Omental fat pad (tissue), 3 donors: ENCODE measurements at regions not wholly inside any gene's neighbourhood (a gene's known extent, or its start where the extent isn't known, plus 50 kb on each side); places are given as distances from the start of the nearest gene placed in this dataset.

Experiments used
- ATAC-seq: fragments of 150-250 bp; one replicate; pipeline ENCODE4 v1.9.1; 2016; ENCODE audit warnings: mild to moderate bottlenecking, moderate library complexity; ENCODE audit not compliant: low FRiP score
- DNase-seq: peaks from one replicate; pipeline ENCODE4 v3.0.0-alpha.2; 2019; ENCODE audit warnings: low spot score
- CTCF ChIP-seq, 3 donors: fragments of 450-650 bp; IDR thresholded peaks; one replicate each; pipeline ENCODE4 v1.5.1; 2016 to 2017; ENCODE audit warnings: antibody characterized with exemption in 3 of 3, mild to moderate bottlenecking in 3 of 3, moderate library complexity in 2 of 3

- no peak for ATAC-seq
- TF ChIP-seq CTCF (IDR thresholded peaks at IDR 0.05), result no peak
Measured at GRCh38 chr10:125227546-125227945, 67.2 kb upstream of the CTBP2 start.

GRCh38 chr10:125226823-125227222 lies 66.5 kb upstream of the CTBP2 start:
- DNase-seq (no peak), ATAC-seq (no peak)
- TF ChIP-seq CTCF (IDR thresholded peaks at IDR 0.05), result no peak

More at GRCh38 chr10:125227546-125227945, 67.2 kb upstream of the CTBP2 start:
- DNase-seq, result no peak

DNA sequence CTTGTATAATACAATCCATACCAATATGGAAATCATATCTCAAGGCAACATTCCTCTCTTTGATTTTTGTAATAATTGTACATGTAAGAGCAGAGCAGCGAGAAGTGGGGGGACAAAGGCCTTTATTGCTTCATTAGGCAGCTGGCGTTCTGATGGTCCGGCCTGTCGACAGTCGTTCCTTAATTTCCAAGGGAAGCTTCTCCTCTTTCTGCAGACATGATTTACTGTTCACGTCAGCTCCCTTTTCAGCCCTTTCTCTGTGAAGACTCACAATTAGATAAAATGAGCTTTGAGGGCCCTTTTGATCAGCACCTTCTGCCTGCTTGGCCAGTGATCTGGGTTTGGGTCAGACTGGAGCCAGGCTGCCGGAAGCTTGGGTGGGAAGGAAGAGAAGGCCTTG lies 65.6 kb upstream of the CTBP2 start:
- no peak for DNase-seq
- no peak for TF ChIP-seq CTCF (IDR thresholded peaks at IDR 0.05)
- no peak for ATAC-seq

DNA sequence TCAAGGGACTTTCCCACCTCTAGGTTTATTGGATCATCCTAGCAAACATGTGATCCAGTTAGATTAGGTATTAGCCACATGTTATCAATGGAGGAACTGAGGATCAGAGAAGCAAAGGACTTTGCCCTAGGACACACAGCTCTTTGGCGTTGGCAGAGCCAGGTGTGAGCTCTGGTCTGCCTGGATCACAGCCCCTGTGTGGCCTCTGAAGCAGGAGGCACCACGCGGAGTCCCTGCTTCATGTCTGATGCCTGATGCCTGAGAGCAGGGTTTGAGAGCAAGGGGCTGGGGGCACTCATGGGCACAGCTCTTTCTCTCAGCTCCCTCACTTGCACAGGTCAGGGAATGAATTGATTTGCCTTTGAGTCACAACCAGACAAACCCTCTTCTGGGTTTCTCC lies 64.7 kb upstream of the CTBP2 start:
- DNase-seq (no peak), ATAC-seq (no peak)
- TF ChIP-seq CTCF (IDR thresholded peaks at IDR 0.05), result no peak

GRCh38 chr10:125222515-125223308 lies 62.3 kb upstream of the CTBP2 start:
- no peak for DNase-seq
- no peak for ATAC-seq
- TF ChIP-seq CTCF (IDR thresholded peaks at IDR 0.05), result no peak

DNA sequence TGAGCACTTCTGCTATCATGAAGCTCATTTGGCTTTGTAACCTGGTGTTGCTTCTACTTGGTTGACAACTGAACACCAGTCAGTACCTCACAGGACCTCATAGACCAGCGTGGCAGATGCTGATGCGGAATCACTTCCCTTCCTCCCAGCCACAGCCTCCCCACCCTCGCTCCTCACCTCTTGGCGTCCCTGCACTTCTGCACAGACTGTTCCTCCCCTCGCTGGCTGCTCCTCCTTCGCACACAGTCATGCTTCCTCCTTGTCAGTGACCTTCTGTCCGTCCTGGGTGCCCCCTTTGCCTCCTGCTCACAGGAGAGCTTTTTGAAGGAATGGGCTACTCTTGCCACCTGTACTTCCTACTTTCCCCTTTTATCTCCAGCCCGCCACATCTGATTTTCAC lies 61.4 kb upstream of the CTBP2 start:
- TF ChIP-seq CTCF (IDR thresholded peaks at IDR 0.05), result no peak

GRCh38 chr10:125219776-125220175 lies 59.4 kb upstream of the CTBP2 start:
- no peak for TF ChIP-seq CTCF (IDR thresholded peaks at IDR 0.05)
- DNase-seq, result no peak
- no peak for ATAC-seq

More for the DNA sequence above, 61.4 kb upstream of the CTBP2 start:
- DNase-seq (no peak), ATAC-seq (no peak)
